ENCODE measurements at regions not wholly inside any gene's neighbourhood (a gene's known extent, or its start where the extent isn't known, plus 50 kb on each side); places are given as distances from the start of the nearest gene placed in this dataset.

- intact Hi-C loops (cut with micrococcal nuclease) = no loop called here
- no peak overlapping the region for H3K4me3 Mint-ChIP-seq
- no peaks in the 10 kb centered on the region for H3K4me1 Mint-ChIP-seq (ENCODE audit: low read depth)
- H3K27me3 Mint-ChIP-seq = no peaks in the 10 kb centered on the region
- ATAC-seq (no peak), DNase-seq (no peak)
- no peak for TF ChIP-seq CTCF (IDR thresholded peaks at IDR 0.05)
- H3K36me3 Mint-ChIP-seq (ENCODE audit: low read depth) = no peaks in the 10 kb centered on the region
- ChIA-PET POLR2A (no interaction called here), CTCF (no interaction called here)
- no peaks in the 10 kb centered on the region for H3K9me3 Mint-ChIP-seq
- H3K27ac Mint-ChIP-seq = no peak overlapping the region
These were observed 1030.5 kb upstream of the TMEM132C start for GRCh38 chr12:127236491-127236890.

- Mint-ChIP-seq H3K27ac (no peak overlapping the region), H3K4me1 (ENCODE audit: low read depth) (no peaks in the 10 kb centered on the region), H3K36me3 (ENCODE audit: low read depth) (no peaks in the 10 kb centered on the region), H3K27me3 (no peaks in the 10 kb centered on the region), H3K4me3 (no peak overlapping the region), H3K9me3 (no peaks in the 10 kb centered on the region)
- TF ChIP-seq CTCF (IDR thresholded peaks at IDR 0.05) = no peak
- DNase-seq = no peak
- intact Hi-C loops (cut with micrococcal nuclease) = no loop called here
- no peak for ATAC-seq
- ChIA-PET POLR2A (no interaction called here), CTCF (no interaction called here)
These were observed 1029.8 kb upstream of the TMEM132C start for GRCh38 chr12:127237151-127237550.

- no peak for ATAC-seq
- CTCF ChIA-PET = no interaction called here
- H3K9me3 Mint-ChIP-seq = no peaks in the 10 kb centered on the region
- no peaks in the 10 kb centered on the region for H3K27me3 Mint-ChIP-seq
- intact Hi-C loops (cut with micrococcal nuclease) = no loop called here
- TF ChIP-seq CTCF (IDR thresholded peaks at IDR 0.05) = no peak
- H3K4me3 Mint-ChIP-seq = no peak overlapping the region
- H3K27ac Mint-ChIP-seq = no peak overlapping the region
- no peaks in the 10 kb centered on the region for H3K4me1 Mint-ChIP-seq (ENCODE audit: low read depth)
- H3K36me3 Mint-ChIP-seq (ENCODE audit: low read depth) = no peaks in the 10 kb centered on the region
- no peak for DNase-seq
- POLR2A ChIA-PET = no interaction called here
These were observed 1028.9 kb upstream of the TMEM132C start for GRCh38 chr12:127238107-127238506.

- Mint-ChIP-seq H3K9me3 (no peaks in the 10 kb centered on the region), H3K4me3 (no peak overlapping the region), H3K27ac (no peak overlapping the region), H3K36me3 (ENCODE audit: low read depth) (no peaks in the 10 kb centered on the region), H3K27me3 (no peaks in the 10 kb centered on the region), H3K4me1 (ENCODE audit: low read depth) (no peaks in the 10 kb centered on the region)
- CTCF ChIA-PET = no interaction called here
- TF ChIP-seq CTCF (IDR thresholded peaks at IDR 0.05) = no peak
- ATAC-seq = no peak
- POLR2A ChIA-PET = no interaction called here
- intact Hi-C loops (cut with micrococcal nuclease) = no loop called here
- DNase-seq = no peak
These were observed 1027.2 kb upstream of the TMEM132C start for GRCh38 chr12:127239781-127240180.

- TF ChIP-seq CTCF (IDR thresholded peaks at IDR 0.05) = no peak
- ATAC-seq = no peak
- no peak overlapping the region for H3K27ac Mint-ChIP-seq
- CTCF ChIA-PET = no interaction called here
- intact Hi-C loops (cut with micrococcal nuclease) = no loop called here
- DNase-seq = no peak
- H3K9me3 Mint-ChIP-seq = no peaks in the 10 kb centered on the region
- H3K4me3 Mint-ChIP-seq = no peak overlapping the region
- POLR2A ChIA-PET = no interaction called here
- no peaks in the 10 kb centered on the region for H3K27me3 Mint-ChIP-seq
- H3K4me1 Mint-ChIP-seq (ENCODE audit: low read depth) = no peaks in the 10 kb centered on the region
- no peaks in the 10 kb centered on the region for H3K36me3 Mint-ChIP-seq (ENCODE audit: low read depth)
These were observed 1026.6 kb upstream of the TMEM132C start for GRCh38 chr12:127240249-127240929.
